GM19468 (cell line): ENCODE measurements at regions not wholly inside any gene's neighbourhood (a gene's known extent, or its start where the extent isn't known, plus 50 kb on each side); places are given as distances from the start of the nearest gene placed in this dataset.

Experiments
- ATAC-seq: cut with Tn5 transposase; IDR thresholded peaks from one replicate; pipeline ENCODE4 v1.9.1; 2021; ENCODE audit warnings: mild to moderate bottlenecking, moderate library complexity, moderate number of reproducible peaks; ENCODE audit not compliant: unreplicated experiment; ENCODE audit errors: extremely low read depth

DNA sequence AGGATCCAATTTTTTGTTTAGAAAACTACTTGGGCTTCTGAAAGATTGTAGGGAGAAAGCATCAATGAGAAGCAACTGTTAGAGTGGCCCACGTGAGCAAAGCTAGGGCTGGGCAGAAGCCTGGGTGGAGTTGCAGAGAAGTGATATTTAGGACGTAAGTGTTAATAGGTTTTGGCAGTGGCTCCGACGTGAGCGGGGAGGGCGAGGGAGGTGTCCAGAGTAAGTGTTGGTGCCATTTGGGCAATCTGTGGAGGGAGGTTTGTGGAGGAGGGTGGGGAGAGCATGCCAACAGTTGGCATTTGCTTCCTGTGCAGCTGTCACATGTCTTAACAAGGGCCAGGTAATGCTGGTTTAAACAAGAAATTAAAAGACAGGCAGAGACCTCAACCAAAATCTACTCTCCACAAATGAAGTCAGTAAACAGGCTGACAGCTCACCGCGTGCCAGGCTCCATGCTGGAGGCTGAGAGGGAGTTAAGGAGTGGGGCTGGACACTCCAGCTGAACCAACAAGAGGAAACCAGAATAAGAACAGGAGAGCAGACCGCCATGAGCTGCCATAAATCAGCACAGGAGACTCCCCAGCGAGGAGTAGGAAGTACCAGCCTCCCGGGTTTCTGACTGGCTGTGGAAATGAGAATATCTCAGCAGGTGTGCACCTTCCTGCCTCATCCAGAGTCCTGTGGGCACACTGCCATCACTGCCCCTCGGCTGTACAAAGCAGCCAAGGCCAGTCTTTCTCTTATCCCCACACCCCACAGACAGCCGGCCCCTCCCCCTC, 232.6 kb downstream of the ABHD5 start:
- ATAC-seq = no peak

DNA sequence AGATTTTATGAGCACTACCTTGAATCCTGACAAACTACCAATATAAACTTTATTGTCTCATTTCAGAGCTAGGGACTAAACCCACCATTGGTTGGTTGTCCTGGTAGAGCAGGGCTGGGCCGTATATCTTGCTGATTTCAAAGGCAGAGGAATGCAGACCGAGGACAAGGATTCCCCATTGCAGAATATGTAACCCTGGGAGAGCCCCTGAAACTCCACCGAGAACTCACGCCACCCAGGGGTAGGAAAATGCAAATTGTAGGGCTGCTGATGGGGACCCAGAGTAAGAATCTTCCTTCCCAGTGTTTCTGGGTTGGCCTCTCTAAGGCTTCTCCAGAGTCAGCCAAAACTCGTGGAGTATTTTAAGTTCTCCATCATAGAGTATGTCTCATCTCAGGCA, 235.3 kb downstream of the ABHD5 start:
- ATAC-seq = no peak

DNA sequence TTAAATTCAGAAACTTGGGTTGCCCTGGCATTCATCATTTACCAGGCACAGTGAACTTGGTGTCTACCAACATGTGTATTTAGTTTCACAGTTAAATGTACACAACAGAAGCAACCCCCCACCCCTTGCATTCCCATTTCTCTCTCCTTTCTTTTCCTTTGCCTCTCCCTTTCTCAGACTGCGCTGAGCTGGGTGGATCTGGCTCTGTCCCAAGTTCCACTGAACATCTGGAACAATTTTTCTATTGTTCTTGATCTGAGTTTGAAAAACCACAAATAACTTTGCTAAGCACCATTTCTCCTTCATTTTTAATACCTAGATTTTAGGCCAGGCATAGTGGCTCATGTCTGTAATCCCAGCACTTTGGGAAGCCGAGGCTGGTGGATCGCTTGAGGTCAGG, 242.2 kb downstream of the ABHD5 start:
- no peak for ATAC-seq

DNA sequence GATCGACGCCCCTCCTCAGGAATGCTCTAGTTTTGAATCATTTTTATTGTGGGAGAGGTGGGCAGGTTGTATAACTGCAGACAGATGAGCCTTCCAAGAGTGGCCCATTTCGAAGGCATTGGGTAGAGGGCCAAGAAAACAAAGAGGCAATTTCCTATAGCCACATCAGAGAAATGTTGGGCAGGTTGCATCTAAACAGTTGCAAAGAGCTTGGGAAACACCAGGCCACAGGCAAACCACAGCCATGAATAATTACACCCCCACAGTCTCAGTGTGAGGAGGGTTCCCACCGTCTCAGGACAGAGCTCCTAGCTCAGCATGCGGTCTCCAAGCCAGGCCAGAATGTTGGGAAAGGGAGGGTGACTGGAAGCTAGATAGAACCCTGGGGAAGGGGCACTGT, 257.3 kb downstream of the ABHD5 start:
- no peak for ATAC-seq

DNA sequence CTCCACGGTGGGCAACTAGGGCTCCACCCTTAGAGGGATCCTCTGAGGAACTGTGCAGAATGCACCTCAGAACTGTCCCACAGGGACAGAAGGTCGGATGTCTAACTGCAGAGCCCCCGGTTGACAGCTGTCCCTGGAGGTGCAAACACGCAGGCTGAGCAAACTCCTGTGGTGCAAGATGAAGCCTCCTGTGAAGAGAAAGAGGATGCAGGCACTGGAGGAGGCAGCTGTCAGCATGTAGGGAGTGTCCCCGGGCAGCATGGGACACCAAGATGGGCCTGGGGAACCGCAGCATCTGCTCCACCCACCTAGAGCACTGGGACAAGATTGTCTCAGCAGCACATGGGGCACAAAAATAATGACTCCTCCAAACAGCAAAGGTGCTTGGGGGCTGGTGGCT, 258.9 kb downstream of the ABHD5 start:
- no peak for ATAC-seq

DNA sequence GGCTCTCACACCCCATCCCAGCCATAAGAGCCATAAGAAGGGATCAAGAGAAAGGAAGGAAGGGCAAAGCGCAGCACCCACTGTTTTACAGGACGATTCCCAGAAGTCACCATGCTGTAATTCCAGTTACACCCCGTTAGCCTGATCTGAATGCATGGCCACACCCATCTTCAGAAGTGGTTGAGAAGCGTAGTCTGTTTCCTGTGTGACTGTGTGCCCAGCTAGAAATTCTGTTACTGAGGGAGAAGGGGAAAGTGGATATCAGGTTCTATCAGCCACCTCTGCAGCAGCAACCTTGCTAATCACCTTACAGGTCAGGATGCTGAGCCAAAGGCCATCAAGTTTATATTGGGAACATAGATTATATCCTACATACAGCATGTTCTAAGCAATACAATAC, 260.0 kb downstream of the ABHD5 start:
- no peak for ATAC-seq

DNA sequence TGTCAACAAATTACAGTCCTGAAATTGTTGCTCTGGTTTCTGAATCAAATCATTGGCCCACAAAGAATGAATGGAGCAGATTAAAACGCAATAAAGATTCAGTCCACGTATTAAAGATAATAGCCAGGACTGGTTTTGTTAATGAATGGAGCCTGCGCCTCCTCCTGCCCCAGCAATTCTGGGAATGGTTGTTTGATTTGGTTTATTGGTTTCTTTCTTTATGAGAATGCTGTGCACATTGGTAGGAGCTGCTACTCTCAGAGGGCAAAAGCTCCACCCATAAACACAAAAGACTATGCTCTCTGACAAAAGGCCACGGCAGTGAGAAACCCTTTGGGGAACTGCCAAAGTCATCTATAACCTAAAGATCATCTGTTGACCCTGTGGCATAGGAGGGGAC, 261.1 kb downstream of the ABHD5 start:
- ATAC-seq = no peak

DNA sequence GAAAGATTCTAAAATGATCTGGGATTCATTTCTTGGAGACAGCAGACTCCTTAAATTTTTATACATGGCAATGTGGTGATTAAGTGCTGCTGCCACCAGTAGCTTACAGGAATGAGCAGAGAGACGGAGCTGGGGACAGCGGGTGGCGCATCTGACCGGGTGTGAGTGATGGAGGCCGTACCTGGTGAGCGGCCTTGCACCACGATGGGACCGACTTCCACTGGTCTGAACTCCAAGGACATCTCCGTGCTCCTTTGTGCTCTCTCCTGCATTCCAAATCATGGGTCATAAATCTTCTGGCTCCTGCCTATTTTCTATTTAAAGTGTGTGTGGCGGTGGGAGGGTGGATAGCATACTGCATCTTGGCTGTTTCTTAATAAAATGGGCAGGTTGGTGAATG, 262.6 kb downstream of the ABHD5 start:
- no peak for ATAC-seq

DNA sequence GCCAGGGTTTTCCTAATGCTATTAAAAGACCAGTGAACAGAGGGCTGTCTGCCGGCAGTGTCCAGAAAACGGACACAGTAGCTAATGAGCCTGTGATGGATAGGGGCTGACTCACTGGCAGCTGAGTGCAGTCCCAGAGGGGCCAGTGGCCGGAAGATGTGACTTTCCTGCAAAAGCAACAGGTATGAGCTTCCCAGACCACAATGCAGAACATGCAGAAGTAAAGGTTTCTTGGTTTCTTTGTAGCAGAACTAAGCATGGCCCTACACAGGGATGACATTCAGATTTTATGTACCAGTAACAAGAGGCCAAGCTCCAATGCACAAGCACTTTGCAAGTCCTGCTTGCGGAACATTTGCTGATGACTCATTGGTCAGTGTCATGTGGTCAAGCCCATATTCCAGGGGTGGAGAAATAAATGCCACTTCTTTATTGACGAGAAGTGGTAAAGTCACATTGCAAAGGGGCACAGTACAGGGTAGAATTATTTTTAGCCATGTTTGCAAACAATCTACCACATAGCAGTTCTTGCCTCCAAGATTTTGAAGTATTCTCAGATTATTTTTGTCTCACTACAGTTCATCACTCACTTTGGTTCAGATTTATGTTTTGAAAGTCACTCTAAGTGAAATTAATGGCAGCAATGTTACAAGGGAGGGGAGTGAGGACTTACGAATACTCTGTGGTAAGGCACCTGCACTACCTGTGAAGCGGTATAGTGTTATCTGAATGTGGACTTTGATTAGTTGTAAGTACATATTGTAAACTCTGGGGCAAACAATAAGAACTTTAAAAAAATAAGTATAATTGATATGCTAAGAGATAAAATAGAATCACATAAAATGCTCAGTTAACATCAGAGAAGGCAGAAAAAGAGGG, 263.3 kb downstream of the ABHD5 start:
- no peak for ATAC-seq

DNA sequence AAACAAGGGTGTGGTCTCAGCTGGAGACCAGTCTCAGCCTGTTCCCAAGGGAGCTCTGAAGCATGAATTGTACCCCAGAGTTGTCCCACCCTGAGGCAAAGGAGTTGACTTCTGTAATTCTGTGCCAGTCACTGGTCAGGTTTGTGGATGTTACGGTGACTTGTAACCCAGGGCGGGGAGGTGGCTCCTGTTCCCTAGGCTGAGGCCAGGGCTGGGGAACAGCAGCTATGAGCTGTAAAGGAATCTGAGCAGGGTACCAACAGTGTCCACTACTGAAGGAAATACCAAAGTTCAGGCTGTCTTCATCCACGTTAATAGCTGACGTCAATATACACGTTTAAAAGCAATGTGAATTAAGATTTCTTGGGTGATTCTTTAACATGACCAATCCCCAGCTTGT, 266.2 kb downstream of the ABHD5 start:
- ATAC-seq = no peak

DNA sequence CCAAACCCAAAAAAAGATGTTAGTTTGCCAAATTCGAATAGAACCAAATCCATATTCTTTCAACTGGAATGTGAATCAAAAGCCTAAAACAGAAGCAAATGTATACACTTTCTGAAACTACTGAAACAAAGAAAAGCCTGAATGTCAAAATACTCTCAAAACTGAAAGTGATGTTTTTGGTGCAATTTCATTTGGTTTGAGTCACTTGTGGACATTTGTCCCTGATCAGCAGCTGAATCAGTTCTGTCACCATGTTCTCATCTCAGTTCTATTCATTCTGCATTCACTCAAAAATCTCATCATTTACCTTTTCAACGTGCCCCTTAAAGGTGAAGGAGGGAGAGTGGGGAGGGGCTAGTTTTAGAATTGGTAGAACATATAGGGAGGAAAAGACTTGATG, 266.8 kb downstream of the ABHD5 start:
- no peak for ATAC-seq

DNA sequence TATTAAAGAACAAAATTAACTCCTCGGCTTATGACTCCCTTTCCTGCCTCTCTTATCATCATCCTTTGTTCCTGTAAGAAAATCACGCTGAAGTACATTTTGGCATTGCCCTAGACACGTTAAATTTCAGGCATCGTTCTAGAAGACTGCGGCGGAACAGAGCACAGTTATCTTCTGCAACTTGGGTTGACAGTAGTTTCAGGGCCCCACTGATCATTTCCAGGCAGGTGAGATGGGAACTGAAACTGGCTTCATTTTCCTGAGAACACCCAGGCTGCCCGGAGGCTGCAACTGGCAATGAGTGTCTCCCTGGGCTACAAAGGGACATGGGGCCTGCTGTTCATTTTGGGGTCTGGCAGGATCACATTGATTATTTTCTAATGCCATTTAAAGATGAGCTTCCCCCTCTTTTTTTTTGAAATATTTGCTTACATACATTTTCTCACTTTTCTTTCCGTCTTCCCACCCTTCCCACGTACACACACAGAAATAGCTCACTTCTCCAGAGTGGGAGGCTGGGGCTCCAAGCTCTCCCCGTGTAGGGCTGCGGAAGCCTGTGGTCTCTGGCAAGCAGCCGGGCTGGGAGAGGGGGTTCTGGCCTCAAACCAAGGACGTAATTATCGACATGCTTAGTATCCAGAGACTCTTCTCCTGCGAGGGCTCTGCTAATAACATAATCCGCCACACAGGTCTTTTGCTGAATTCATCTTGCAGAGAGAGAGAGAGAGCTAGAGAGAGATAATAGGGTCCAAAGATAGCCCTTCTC, 267.4 kb downstream of the ABHD5 start:
- no peak for ATAC-seq

DNA sequence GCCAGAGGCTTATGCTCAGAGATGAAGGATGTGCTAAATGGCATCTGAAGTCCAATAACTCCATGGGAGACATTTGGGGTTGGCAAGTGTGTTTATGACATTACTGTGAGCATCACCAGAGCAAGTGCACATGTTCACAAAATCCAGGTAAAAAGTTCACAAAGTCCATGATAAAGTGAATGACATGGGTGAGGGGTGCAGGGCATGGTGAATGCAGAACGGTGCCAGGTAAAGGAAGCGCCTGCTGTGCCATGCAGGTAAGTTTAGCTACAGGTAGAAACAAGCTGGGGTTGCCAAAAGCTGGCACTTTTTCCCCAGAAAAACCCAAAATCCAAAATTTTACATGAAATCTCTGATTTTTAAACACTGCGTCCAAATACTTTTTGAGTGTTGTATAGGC, 268.2 kb downstream of the ABHD5 start:
- ATAC-seq = no peak

DNA sequence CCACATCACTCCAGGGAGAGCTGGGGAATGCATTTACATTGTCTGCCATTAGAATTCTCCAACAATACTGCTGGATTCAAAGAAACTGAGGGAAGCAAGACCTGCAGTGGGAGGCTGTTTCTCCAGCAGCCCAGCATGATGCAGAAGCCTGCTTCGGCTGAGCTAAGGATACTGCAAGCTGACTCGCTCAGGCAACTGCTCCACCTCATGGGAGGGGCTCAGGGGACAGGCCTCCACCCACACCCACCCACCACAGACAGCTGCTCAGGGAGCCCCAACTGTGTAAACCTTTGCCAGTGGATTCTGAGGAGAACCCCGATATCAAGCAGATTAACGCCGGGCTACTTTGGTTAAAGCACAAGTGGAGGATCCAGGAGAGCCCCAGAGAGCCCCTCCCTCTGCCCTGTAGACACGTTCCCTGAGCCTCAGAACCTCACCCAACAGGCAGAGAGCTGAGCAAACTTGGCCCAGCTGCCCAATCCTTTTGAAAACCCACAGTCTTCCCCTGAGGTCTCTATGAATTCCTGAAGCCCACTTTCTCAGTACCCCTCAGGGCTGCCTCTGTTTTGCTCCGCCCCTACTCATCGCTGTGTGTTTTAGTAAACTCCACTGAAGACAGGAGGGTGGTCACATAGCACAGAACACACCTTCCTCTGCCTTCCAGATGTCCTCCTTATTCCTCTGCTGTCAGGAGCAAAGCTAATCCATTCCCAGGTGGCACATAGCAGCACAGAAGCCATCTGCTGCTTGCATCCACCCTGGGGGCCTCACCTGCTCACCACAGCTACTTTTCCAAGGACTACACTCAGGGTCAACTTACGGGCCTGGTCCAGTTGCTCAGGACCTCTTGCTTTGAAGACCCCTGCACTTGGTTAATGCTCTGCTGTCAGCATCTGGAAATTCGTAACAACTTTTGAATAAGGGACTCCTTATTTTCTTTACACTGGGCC, 269.0 kb downstream of the ABHD5 start:
- ATAC-seq = no peak

DNA sequence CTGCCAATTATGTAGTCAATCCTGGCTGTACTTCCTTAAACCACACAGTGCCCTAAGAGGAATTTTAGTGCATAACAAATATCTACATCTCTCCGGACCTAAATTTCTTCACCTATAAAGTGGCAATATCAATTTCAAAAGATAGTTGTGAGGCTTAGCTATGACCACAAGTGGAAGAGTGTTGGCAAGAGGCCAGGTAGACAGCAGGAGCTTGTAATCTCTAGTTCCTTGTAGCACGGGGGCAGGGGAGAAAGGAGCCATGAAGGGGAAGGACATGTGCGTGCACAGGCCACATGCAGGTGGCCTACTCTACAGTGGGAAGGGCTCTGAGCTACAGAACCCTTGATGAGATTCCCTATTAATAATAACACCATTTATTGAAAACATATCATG, 269.7 kb downstream of the ABHD5 start:
- ATAC-seq = no peak

DNA sequence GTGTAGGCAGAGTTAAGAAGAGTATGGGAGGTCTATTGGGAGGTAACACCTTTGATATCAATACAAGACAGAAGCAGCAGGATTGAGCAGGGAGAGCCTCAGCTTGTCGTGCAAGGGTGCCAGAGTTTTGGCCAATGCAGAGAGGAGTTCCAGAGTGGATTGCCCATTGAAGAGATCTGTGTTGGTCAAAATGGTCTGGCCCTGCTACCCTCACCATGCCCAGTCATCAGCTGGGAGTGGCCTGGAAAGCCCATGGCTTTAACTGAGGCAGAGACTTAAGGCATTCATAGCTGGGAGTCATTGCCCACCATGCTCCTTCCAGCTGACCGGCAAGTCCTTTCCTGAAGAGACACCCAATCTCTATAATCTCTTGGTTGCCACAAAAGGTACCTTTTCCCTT, 271.3 kb downstream of the ABHD5 start:
- no peak for ATAC-seq

DNA sequence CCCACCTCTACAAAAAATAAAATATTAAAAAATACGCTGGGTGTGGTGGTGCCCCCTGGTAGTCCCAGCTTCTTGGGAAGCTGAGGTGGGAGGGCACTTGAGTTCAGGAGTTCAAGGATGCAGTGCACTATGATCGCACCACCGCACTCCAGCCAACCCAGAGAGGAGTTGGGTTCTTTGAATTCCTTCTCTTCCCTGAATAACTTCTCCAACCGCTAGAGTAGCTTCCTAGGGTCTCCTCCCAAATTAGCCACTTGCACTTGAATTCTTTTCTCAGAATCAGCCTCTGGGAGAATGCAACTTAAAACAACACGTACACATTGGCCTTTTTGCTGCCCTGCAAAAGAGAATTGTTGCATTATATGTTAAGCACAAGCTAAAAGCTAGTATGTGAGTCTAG, 272.5 kb downstream of the ABHD5 start:
- ATAC-seq = no peak

DNA sequence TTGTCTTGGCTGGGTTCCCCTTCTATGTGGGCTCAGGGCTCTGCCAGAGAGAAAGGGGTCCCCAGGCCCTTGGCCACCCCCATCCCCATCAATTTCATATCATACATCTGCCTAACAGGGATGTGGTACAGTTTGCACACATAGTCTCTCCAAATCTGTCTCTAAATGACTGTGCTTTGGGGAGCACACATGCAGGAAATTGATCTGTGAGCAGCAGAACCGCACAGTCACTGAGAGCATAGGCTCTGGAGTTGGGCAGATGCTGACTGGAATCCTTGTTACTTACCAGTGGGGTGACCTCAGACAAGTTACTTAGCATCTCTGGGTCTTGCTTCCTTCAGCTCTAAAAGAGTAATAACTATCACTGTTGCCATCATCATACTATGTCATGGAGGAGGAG, 273.9 kb downstream of the ABHD5 start:
- no peak for ATAC-seq

DNA sequence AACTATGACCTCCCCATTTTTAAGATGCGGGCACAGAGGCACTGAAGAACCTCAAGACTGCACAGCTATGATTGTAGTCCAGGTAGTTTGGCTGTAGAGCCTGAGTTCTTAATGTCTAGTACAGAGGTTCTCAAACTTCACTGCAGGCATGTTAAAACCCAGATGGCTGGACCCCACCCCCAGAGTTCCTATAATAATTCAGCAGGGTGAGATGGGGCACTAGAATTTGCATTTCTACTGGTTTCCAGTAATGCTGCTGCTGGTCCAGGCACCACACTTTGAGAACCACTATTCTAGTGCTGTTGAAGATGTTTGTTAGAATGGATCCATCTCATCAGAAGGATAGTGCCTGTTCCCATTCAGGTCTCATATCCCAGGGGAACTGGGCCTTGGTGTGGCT, 274.9 kb downstream of the ABHD5 start:
- ATAC-seq = no peak

DNA sequence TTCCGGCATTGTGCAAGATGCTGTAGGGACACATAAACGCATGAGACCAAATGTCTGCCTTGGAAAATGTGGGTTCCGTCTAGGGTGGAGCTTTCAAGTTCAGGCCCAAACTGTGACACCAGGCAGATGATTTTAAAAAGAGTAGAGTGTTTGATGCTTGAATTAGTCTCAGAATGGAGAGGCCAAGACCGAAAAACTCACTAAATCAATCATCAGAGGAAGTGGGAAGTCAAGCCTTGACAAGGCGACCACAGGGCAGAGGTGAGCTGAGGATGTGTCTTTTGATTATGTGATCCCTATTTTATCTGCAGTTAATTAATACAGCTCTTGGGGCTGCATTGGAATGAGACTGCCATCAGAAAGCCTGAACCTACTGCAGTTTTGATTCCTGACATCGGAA, 275.4 kb downstream of the ABHD5 start:
- ATAC-seq = no peak
